Stimulated activated effector memory CD8-positive, alpha-beta T cell treated with anti-CD3 and anti-CD28 coated beads, Interleukin-12 subunit alpha, Interleukin-12 subunit beta, amount 100 ng/mL, for 72 hours (primary cell): ENCODE measurements at regions not wholly inside any gene's neighbourhood (a gene's known extent, or its start where the extent isn't known, plus 50 kb on each side); places are given as distances from the start of the nearest gene placed in this dataset.

Source experiments
- ATAC-seq: fragments of 150-1000 bp; cut with Tn5 transposase; 2 replicates; pipeline ENCODE4 v1.10.0; 2021
- DNase-seq, 2 donors: peaks; one replicate each; pipeline ENCODE4 v3.0.0; 2021 to 2022; ENCODE audit warnings: low spot score in 2 of 2
- H3K27ac Mint-ChIP-seq: one replicate; pipeline ENCODE4 v1.8.0; 2022; ENCODE audit warnings: mild to moderate bottlenecking, mixed read lengths
- H3K36me3 Mint-ChIP-seq: one replicate; pipeline ENCODE4 v1.8.0; 2022; ENCODE audit warnings: mild to moderate bottlenecking, mixed read lengths
- H3K4me1 Mint-ChIP-seq: one replicate; pipeline ENCODE4 v1.8.0; 2022; ENCODE audit warnings: mixed read lengths
- H3K4me3 Mint-ChIP-seq: one replicate; pipeline ENCODE4 v1.8.0; 2022; ENCODE audit warnings: mild to moderate bottlenecking, mixed read lengths
- H3K9me3 Mint-ChIP-seq: one replicate; pipeline ENCODE4 v1.8.0; 2022; ENCODE audit warnings: mixed read lengths

- no peak for DNase-seq
- Mint-ChIP-seq H3K36me3 (no peaks in the 10 kb centered on the region), H3K4me1 (no peaks in the 10 kb centered on the region), H3K4me3 (no peak overlapping the region), H3K9me3 (no peaks in the 10 kb centered on the region), H3K27ac (no peak overlapping the region)
- no peak for ATAC-seq
Measured at GRCh38 chr5:52656569-52657246, 131.0 kb upstream of the ITGA1 start.

- Mint-ChIP-seq H3K9me3 (no peaks in the 10 kb centered on the region), H3K27ac (no peak overlapping the region), H3K4me3 (no peak overlapping the region), H3K36me3 (no peaks in the 10 kb centered on the region), H3K4me1 (no peaks in the 10 kb centered on the region)
- DNase-seq (no peak), ATAC-seq (no peak)
Measured at GRCh38 chr5:52657247-52657645, 130.5 kb upstream of the ITGA1 start.

- DNase-seq (no peak), ATAC-seq (no peak)
- Mint-ChIP-seq H3K4me1 (no peaks in the 10 kb centered on the region), H3K36me3 (no peaks in the 10 kb centered on the region), H3K9me3 (no peaks in the 10 kb centered on the region), H3K27ac (no peak overlapping the region), H3K4me3 (no peak overlapping the region)
Measured at GRCh38 chr5:52658246-52658645, 129.5 kb upstream of the ITGA1 start.

GRCh38 chr5:52660621-52661020 is 127.1 kb upstream of the ITGA1 start:
- DNase-seq: no peak
- Mint-ChIP-seq H3K4me3 (no peak overlapping the region), H3K27ac (no peak overlapping the region), H3K4me1 (no peaks in the 10 kb centered on the region), H3K36me3 (no peaks in the 10 kb centered on the region), H3K9me3 (no peaks in the 10 kb centered on the region)
- ATAC-seq: no peak

GRCh38 chr5:52661903-52662595 is 125.7 kb upstream of the ITGA1 start:
- no peak overlapping the region for H3K27ac Mint-ChIP-seq
- no peak for DNase-seq
- H3K4me1 Mint-ChIP-seq: no peaks in the 10 kb centered on the region
- ATAC-seq: no peak
- no peaks in the 10 kb centered on the region for H3K36me3 Mint-ChIP-seq
- no peaks in the 10 kb centered on the region for H3K9me3 Mint-ChIP-seq
- H3K4me3 Mint-ChIP-seq: no peak overlapping the region

GRCh38 chr5:52665559-52665958 is 122.2 kb upstream of the ITGA1 start:
- H3K9me3 Mint-ChIP-seq: no peaks in the 10 kb centered on the region
- H3K4me3 Mint-ChIP-seq: no peak overlapping the region
- no peak overlapping the region for H3K27ac Mint-ChIP-seq
- ATAC-seq: no peak
- DNase-seq: no peak
- no peaks in the 10 kb centered on the region for H3K4me1 Mint-ChIP-seq
- no peaks in the 10 kb centered on the region for H3K36me3 Mint-ChIP-seq

- Mint-ChIP-seq H3K4me1 (no peaks in the 10 kb centered on the region), H3K36me3 (no peaks in the 10 kb centered on the region), H3K4me3 (no peak overlapping the region), H3K27ac (no peak overlapping the region), H3K9me3 (no peaks in the 10 kb centered on the region)
- no peak for ATAC-seq
- no peak for DNase-seq
Measured at GRCh38 chr5:52668139-52668538, 119.6 kb upstream of the ITGA1 start.

GRCh38 chr5:52668544-52669185 is 119.1 kb upstream of the ITGA1 start:
- no peaks in the 10 kb centered on the region for H3K9me3 Mint-ChIP-seq
- H3K36me3 Mint-ChIP-seq: no peaks in the 10 kb centered on the region
- no peak overlapping the region for H3K4me3 Mint-ChIP-seq
- ATAC-seq (no peak), DNase-seq (no peak)
- no peak overlapping the region for H3K27ac Mint-ChIP-seq
- no peaks in the 10 kb centered on the region for H3K4me1 Mint-ChIP-seq

GRCh38 chr5:52672459-52672858 is 115.3 kb upstream of the ITGA1 start:
- no peaks in the 10 kb centered on the region for H3K9me3 Mint-ChIP-seq
- no peaks in the 10 kb centered on the region for H3K36me3 Mint-ChIP-seq
- no peak overlapping the region for H3K4me3 Mint-ChIP-seq
- H3K4me1 Mint-ChIP-seq: no peaks in the 10 kb centered on the region
- DNase-seq: no peak
- no peak for ATAC-seq
- no peak overlapping the region for H3K27ac Mint-ChIP-seq

GRCh38 chr5:52673495-52673894 is 114.2 kb upstream of the ITGA1 start:
- H3K9me3 Mint-ChIP-seq: no peaks in the 10 kb centered on the region
- H3K4me1 Mint-ChIP-seq: no peaks in the 10 kb centered on the region
- no peaks in the 10 kb centered on the region for H3K36me3 Mint-ChIP-seq
- ATAC-seq (no peak), DNase-seq (no peak)
- H3K4me3 Mint-ChIP-seq: no peak overlapping the region
- no peak overlapping the region for H3K27ac Mint-ChIP-seq

GRCh38 chr5:52674815-52675545 is 112.7 kb upstream of the ITGA1 start:
- no peak overlapping the region for H3K27ac Mint-ChIP-seq
- no peaks in the 10 kb centered on the region for H3K36me3 Mint-ChIP-seq
- no peaks in the 10 kb centered on the region for H3K4me1 Mint-ChIP-seq
- no peak for DNase-seq
- ATAC-seq: no peak
- no peaks in the 10 kb centered on the region for H3K9me3 Mint-ChIP-seq
- H3K4me3 Mint-ChIP-seq: no peak overlapping the region

- DNase-seq (no peak), ATAC-seq (no peak)
- no peak overlapping the region for H3K27ac Mint-ChIP-seq
- H3K4me3 Mint-ChIP-seq: no peak overlapping the region
- no peaks in the 10 kb centered on the region for H3K9me3 Mint-ChIP-seq
- no peaks in the 10 kb centered on the region for H3K36me3 Mint-ChIP-seq
- H3K4me1 Mint-ChIP-seq: no peaks in the 10 kb centered on the region
Measured at GRCh38 chr5:52682492-52682891, 105.2 kb upstream of the ITGA1 start.

- Mint-ChIP-seq H3K4me1 (no peaks in the 10 kb centered on the region), H3K4me3 (no peak overlapping the region), H3K27ac (no peak overlapping the region), H3K36me3 (no peaks in the 10 kb centered on the region), H3K9me3 (no peaks in the 10 kb centered on the region)
- DNase-seq (no peak), ATAC-seq (no peak)
Measured at GRCh38 chr5:52684051-52684450, 103.7 kb upstream of the ITGA1 start.

GRCh38 chr5:52685566-52685965 is 102.2 kb upstream of the ITGA1 start:
- no peak overlapping the region for H3K4me3 Mint-ChIP-seq
- no peaks in the 10 kb centered on the region for H3K9me3 Mint-ChIP-seq
- no peak for DNase-seq
- H3K36me3 Mint-ChIP-seq: no peaks in the 10 kb centered on the region
- H3K4me1 Mint-ChIP-seq: no peaks in the 10 kb centered on the region
- H3K27ac Mint-ChIP-seq: no peak overlapping the region
- ATAC-seq: no peak

GRCh38 chr5:52685971-52686370 is 101.7 kb upstream of the ITGA1 start:
- ATAC-seq: no peak
- H3K36me3 Mint-ChIP-seq: no peaks in the 10 kb centered on the region
- no peak for DNase-seq

More at GRCh38 chr5:52685971-52686370, 101.7 kb upstream of the ITGA1 start:
- H3K4me1 Mint-ChIP-seq: no peaks in the 10 kb centered on the region
- no peak overlapping the region for H3K27ac Mint-ChIP-seq
- no peaks in the 10 kb centered on the region for H3K9me3 Mint-ChIP-seq
- H3K4me3 Mint-ChIP-seq: no peak overlapping the region
